ENCODE measurements at regions not wholly inside any gene's neighbourhood (a gene's known extent, or its start where the extent isn't known, plus 50 kb on each side); places are given as distances from the start of the nearest gene placed in this dataset.

- no CpG with 5 or more reads among the region's 3 CpGs for WGBS (ENCODE audit: insufficient coverage)
- H3K4me1 Mint-ChIP-seq, result no peaks in the 10 kb centered on the region
- H3K27ac ChIP-seq (ENCODE audit: low read length), result no peak overlapping the region
- H3K27ac Mint-ChIP-seq, result no peak overlapping the region
- no peaks in the 10 kb centered on the region for H3K27me3 Mint-ChIP-seq
- H3K9me3 Mint-ChIP-seq, result peaks cover 0 to 6% (median 0%) of the 10 kb centered on the region in 3 donors
- DNase-seq (no peak), ATAC-seq (replicated peaks in 1 of 4) (no peak)
- no peaks in the 10 kb centered on the region for H3K4me1 ChIP-seq (ENCODE audit: control insufficient read depth in 1 of 2, extremely low read depth in 1 of 2, insufficient read depth in 2 of 2, low read length in 2 of 2)
- ChIA-PET CTCF (no interaction called here), POLR2A (interaction anchor here in 1 of 2 donors (0.5 kb wide), 1 partner anchor 397 kb away, joined by 4 read pairs; no protein-coding TSS in a partner anchor)
- no peaks in the 10 kb centered on the region for H3K27me3 ChIP-seq (replicated peaks in 1 of 2; ENCODE audit: control insufficient read depth in 2 of 2, extremely low read depth in 1 of 2, insufficient read depth in 2 of 2, low read length in 1 of 2)
- no peak overlapping the region for H3K4me3 ChIP-seq (ENCODE audit: control insufficient read depth in 1 of 2, extremely low read depth in 1 of 2, low read length in 1 of 2)
- no peak overlapping the region for H3K4me3 Mint-ChIP-seq
- H3K36me3 ChIP-seq (ENCODE audit: control insufficient read depth in 2 of 2, extremely low read depth in 1 of 2, insufficient read depth in 1 of 2, low read length in 1 of 2), result no peaks in the 10 kb centered on the region
- no peaks in the 10 kb centered on the region for H3K9me3 ChIP-seq
- no peaks in the 10 kb centered on the region for H3K36me3 Mint-ChIP-seq
These were observed 140.2 kb upstream of the EDNRA start for GRCh38 chr4:147340591-147341120.

GRCh38 chr4:147343692-147344091, 137.2 kb upstream of the EDNRA start:
- no peaks in the 10 kb centered on the region for H3K9me3 ChIP-seq
- ATAC-seq (replicated peaks in 1 of 4) (no peak), DNase-seq (no peak)
- Mint-ChIP-seq H3K27ac (no peak overlapping the region), H3K36me3 (no peaks in the 10 kb centered on the region), H3K4me1 (no peaks in the 10 kb centered on the region), H3K27me3 (no peaks in the 10 kb centered on the region), H3K9me3 (no peaks in the 10 kb centered on the region), H3K4me3 (no peak overlapping the region)
- CTCF ChIA-PET, result no interaction called here
- POLR2A ChIA-PET, result no interaction called here
- no peaks in the 10 kb centered on the region for H3K4me1 ChIP-seq (ENCODE audit: control insufficient read depth in 1 of 2, extremely low read depth in 1 of 2, insufficient read depth in 2 of 2, low read length in 2 of 2)
- H3K27ac ChIP-seq (ENCODE audit: low read length), result no peak overlapping the region
- H3K36me3 ChIP-seq (ENCODE audit: control insufficient read depth in 2 of 2, extremely low read depth in 1 of 2, insufficient read depth in 1 of 2, low read length in 1 of 2), result no peaks in the 10 kb centered on the region
- no peaks in the 10 kb centered on the region for H3K27me3 ChIP-seq (replicated peaks in 1 of 2; ENCODE audit: control insufficient read depth in 2 of 2, extremely low read depth in 1 of 2, insufficient read depth in 2 of 2, low read length in 1 of 2)
- WGBS (ENCODE audit: insufficient coverage), result no CpG with 5 or more reads among the region's 1 CpG
- H3K4me3 ChIP-seq (ENCODE audit: control insufficient read depth in 1 of 2, extremely low read depth in 1 of 2, low read length in 1 of 2), result no peak overlapping the region

GRCh38 chr4:147345662-147346061, 135.2 kb upstream of the EDNRA start:
- no CpG with 5 or more reads among the region's 1 CpG for WGBS (ENCODE audit: insufficient coverage)
- Histone ChIP-seq H3K36me3 (ENCODE audit: control insufficient read depth in 2 of 2, extremely low read depth in 1 of 2, insufficient read depth in 1 of 2, low read length in 1 of 2) (no peaks in the 10 kb centered on the region), H3K27me3 (replicated peaks in 1 of 2; ENCODE audit: control insufficient read depth in 2 of 2, extremely low read depth in 1 of 2, insufficient read depth in 2 of 2, low read length in 1 of 2) (no peaks in the 10 kb centered on the region), H3K27ac (ENCODE audit: low read length) (no peak overlapping the region), H3K4me3 (ENCODE audit: control insufficient read depth in 1 of 2, extremely low read depth in 1 of 2, low read length in 1 of 2) (no peak overlapping the region), H3K9me3 (no peaks in the 10 kb centered on the region), H3K4me1 (ENCODE audit: control insufficient read depth in 1 of 2, extremely low read depth in 1 of 2, insufficient read depth in 2 of 2, low read length in 2 of 2) (no peaks in the 10 kb centered on the region)
- peaks cover 0 to 6% (median 0%) of the 10 kb centered on the region in 3 donors for H3K9me3 Mint-ChIP-seq
- no peaks in the 10 kb centered on the region for H3K4me1 Mint-ChIP-seq
- CTCF ChIA-PET, result no interaction called here
- no peaks in the 10 kb centered on the region for H3K36me3 Mint-ChIP-seq
- POLR2A ChIA-PET, result interaction anchor here in 1 of 2 donors (0.6 kb wide), 1 partner anchor 138 kb away, joined by 3 read pairs; no protein-coding TSS in a partner anchor
- H3K4me3 Mint-ChIP-seq, result no peak overlapping the region
- no peak for DNase-seq
- no peak overlapping the region for H3K27ac Mint-ChIP-seq
- ATAC-seq (replicated peaks in 1 of 4), result no peak
- H3K27me3 Mint-ChIP-seq, result no peaks in the 10 kb centered on the region

GRCh38 chr4:147347217-147347616, 133.7 kb upstream of the EDNRA start:
- H3K27me3 ChIP-seq (replicated peaks in 1 of 2; ENCODE audit: control insufficient read depth in 2 of 2, extremely low read depth in 1 of 2, insufficient read depth in 2 of 2, low read length in 1 of 2), result no peaks in the 10 kb centered on the region
- 100% methylated on average over 2 of the region's 8 CpGs for WGBS (ENCODE audit: insufficient coverage)
- CTCF ChIA-PET, result no interaction called here
- no peaks in the 10 kb centered on the region for H3K9me3 ChIP-seq
- DNase-seq (no peak), ATAC-seq (replicated peaks in 1 of 4) (no peak)
- Mint-ChIP-seq H3K36me3 (no peaks in the 10 kb centered on the region), H3K4me1 (no peaks in the 10 kb centered on the region), H3K27me3 (no peaks in the 10 kb centered on the region), H3K9me3 (peaks cover 0 to 9% (median 2%) of the 10 kb centered on the region in 3 donors), H3K4me3 (no peak overlapping the region), H3K27ac (no peak overlapping the region)
- POLR2A ChIA-PET, result interaction anchor here in 1 of 2 donors (0.5 kb wide), 1 partner anchor 1771 kb away, joined by 5 read pairs; no protein-coding TSS in a partner anchor
- no peaks in the 10 kb centered on the region for H3K4me1 ChIP-seq (ENCODE audit: control insufficient read depth in 1 of 2, extremely low read depth in 1 of 2, insufficient read depth in 2 of 2, low read length in 2 of 2)
- H3K36me3 ChIP-seq (ENCODE audit: control insufficient read depth in 2 of 2, extremely low read depth in 1 of 2, insufficient read depth in 1 of 2, low read length in 1 of 2), result no peaks in the 10 kb centered on the region
- no peak overlapping the region for H3K27ac ChIP-seq (ENCODE audit: low read length)
- H3K4me3 ChIP-seq (ENCODE audit: control insufficient read depth in 1 of 2, extremely low read depth in 1 of 2, low read length in 1 of 2), result no peak overlapping the region

- Histone ChIP-seq H3K27ac (ENCODE audit: low read length) (no peak overlapping the region), H3K9me3 (no peaks in the 10 kb centered on the region), H3K36me3 (ENCODE audit: control insufficient read depth in 2 of 2, extremely low read depth in 1 of 2, insufficient read depth in 1 of 2, low read length in 1 of 2) (no peaks in the 10 kb centered on the region), H3K4me3 (ENCODE audit: control insufficient read depth in 1 of 2, extremely low read depth in 1 of 2, low read length in 1 of 2) (no peak overlapping the region), H3K27me3 (replicated peaks in 1 of 2; ENCODE audit: control insufficient read depth in 2 of 2, extremely low read depth in 1 of 2, insufficient read depth in 2 of 2, low read length in 1 of 2) (no peaks in the 10 kb centered on the region), H3K4me1 (ENCODE audit: control insufficient read depth in 1 of 2, extremely low read depth in 1 of 2, insufficient read depth in 2 of 2, low read length in 2 of 2) (no peaks in the 10 kb centered on the region)
- no peak overlapping the region for H3K4me3 Mint-ChIP-seq
- DNase-seq, result no peak
- ChIA-PET CTCF (no interaction called here), POLR2A (no interaction called here)
- H3K27me3 Mint-ChIP-seq, result no peaks in the 10 kb centered on the region
- ATAC-seq (replicated peaks in 1 of 4), result no peak
- no peak overlapping the region for H3K27ac Mint-ChIP-seq
- peaks cover 0 to 10% (median 6%) of the 10 kb centered on the region in 3 donors for H3K9me3 Mint-ChIP-seq
- H3K4me1 Mint-ChIP-seq, result no peaks in the 10 kb centered on the region
- H3K36me3 Mint-ChIP-seq, result no peaks in the 10 kb centered on the region
- WGBS (ENCODE audit: insufficient coverage), result no CpG with 5 or more reads among the region's 3 CpGs
These were observed 131.7 kb upstream of the EDNRA start for GRCh38 chr4:147349193-147349592.

- Histone ChIP-seq H3K9me3 (no peaks in the 10 kb centered on the region), H3K36me3 (ENCODE audit: control insufficient read depth in 2 of 2, extremely low read depth in 1 of 2, insufficient read depth in 1 of 2, low read length in 1 of 2) (no peaks in the 10 kb centered on the region), H3K27ac (ENCODE audit: low read length) (no peak overlapping the region), H3K27me3 (replicated peaks in 1 of 2; ENCODE audit: control insufficient read depth in 2 of 2, extremely low read depth in 1 of 2, insufficient read depth in 2 of 2, low read length in 1 of 2) (no peaks in the 10 kb centered on the region), H3K4me1 (ENCODE audit: control insufficient read depth in 1 of 2, extremely low read depth in 1 of 2, insufficient read depth in 2 of 2, low read length in 2 of 2) (no peaks in the 10 kb centered on the region), H3K4me3 (ENCODE audit: control insufficient read depth in 1 of 2, extremely low read depth in 1 of 2, low read length in 1 of 2) (no peak overlapping the region)
- POLR2A ChIA-PET, result no interaction called here
- DNase-seq, result no peak
- H3K9me3 Mint-ChIP-seq, result peaks cover 0 to 10% (median 6%) of the 10 kb centered on the region in 3 donors
- H3K4me3 Mint-ChIP-seq, result no peak overlapping the region
- CTCF ChIA-PET, result no interaction called here
- ATAC-seq (replicated peaks in 1 of 4), result no peak
- 100% methylated on average over 1 of the region's 5 CpGs for WGBS (ENCODE audit: insufficient coverage)
- H3K27me3 Mint-ChIP-seq, result no peaks in the 10 kb centered on the region
- H3K4me1 Mint-ChIP-seq, result no peaks in the 10 kb centered on the region
- no peaks in the 10 kb centered on the region for H3K36me3 Mint-ChIP-seq
- no peak overlapping the region for H3K27ac Mint-ChIP-seq
These were observed 129.7 kb upstream of the EDNRA start for GRCh38 chr4:147351083-147351787.
